Heart left ventricle (tissue), 16 donors: ENCODE measurements at regions not wholly inside any gene's neighbourhood (a gene's known extent, or its start where the extent isn't known, plus 50 kb on each side); places are given as distances from the start of the nearest gene placed in this dataset.

Experiments used
- ATAC-seq, 4 donors: fragments of 200-7000 bp; cut with Tn5 transposase; one replicate each; pipeline ENCODE4 v1.9.1; 2020 to 2022; ENCODE audit warnings: moderate library complexity in 4 of 4, mild to moderate bottlenecking in 3 of 4, moderate number of reproducible peaks in 1 of 4
- DNase-seq, 5 donors: peaks; one replicate each; pipeline ENCODE4 v3.0.0-alpha.2; 2020
- H3K27ac ChIP-seq, 12 donors: fragments of 200-600 bp; sonication (generic) in 4 of 12; one replicate each; pipeline versions ENCODE4 v1.5.0 to v1.8.0; 2016 to 2022; ENCODE audit warnings: mild to moderate bottlenecking in 2 of 12
- H3K27me3 ChIP-seq, 9 donors: fragments of 200-600 bp; sonication (generic) in 2 of 9; one replicate each; pipeline versions ENCODE4 v1.5.1 to v1.8.0; 2016 to 2022; ENCODE audit warnings: mild to moderate bottlenecking in 3 of 9
- H3K36me3 ChIP-seq, 9 donors: fragments of 200-600 bp; sonication (generic) in 2 of 9; one replicate each; pipeline versions ENCODE4 v1.5.0 to v1.8.0; 2018 to 2022; ENCODE audit warnings: mild to moderate bottlenecking in 2 of 9
- H3K4me1 ChIP-seq, 12 donors: fragments of 200-600 bp; sonication (generic) in 4 of 12; one replicate each; pipeline versions ENCODE4 v1.5.0 to v1.8.0; 2016 to 2022; ENCODE audit warnings: mild to moderate bottlenecking in 3 of 12
- H3K4me3 ChIP-seq, 12 donors: fragments of 200-600 bp; sonication (generic) in 4 of 12; one replicate each; pipeline versions ENCODE4 v1.5.0 to v1.8.0; 2017 to 2022; ENCODE audit warnings: mild to moderate bottlenecking in 9 of 12, moderate library complexity in 4 of 12
- H3K9me3 ChIP-seq, 12 donors: fragments of 200-600 bp; sonication (generic) in 4 of 12; one replicate each; pipeline versions ENCODE4 v1.5.0 to v1.8.0; 2016 to 2022; ENCODE audit warnings: mild to moderate bottlenecking in 1 of 12
- POLR2A ChIP-seq, 2 donors: fragments of 450-650 bp; IDR thresholded peaks; one replicate each; pipeline ENCODE4 v1.6.1; 2017; ENCODE audit warnings: antibody characterized with exemption in 2 of 2, mild to moderate bottlenecking in 2 of 2, moderate library complexity in 2 of 2
- WGBS, 4 donors: extraction: QIAGEN DNeasy Blood & Tissue Kit in 2 of 4; methylation state at CpG; one replicate each; pipeline versions ENCODE4 v1.1.5 to v1.1.7; 2013 to 2018; 5-methylcytosine and 5-hydroxymethylcytosine counted together
- intact Hi-C, 10 donors: fragments of 100-400 bp; cut with DNase I; formaldehyde crosslinking; loops; one replicate each; pipeline versions ENCODE4 v1.11.1 to v1.14.2; 2022
- TF ChIP-seq, protein P1 (sequence below), 12 donors: fragments of 200-600 bp; sonication (generic) in 4 of 12; IDR thresholded peaks; one replicate each; pipeline versions ENCODE4 v1.5.0 to v1.8.0; 2018 to 2022; ENCODE audit warnings: antibody characterized with exemption in 12 of 12, mild to moderate bottlenecking in 5 of 12
- donor health status: ischemic (EF 13 %, LVEDD 7.1; RV severe dilation, severe dysfunction).
- donor health status: healthy with polysubstance abuse.
- donor health status: DM: no; HTN: yes; CAD: no.
- donor health status: DM: no; HTN: no; CAD: no.
- donor health status: ischemic (EF 25% LVEDD 6.9; RV normal size, moderate dysfunction).
- donor health status: ischemic (EF 25% LVEDD 5.7; RV mildly dilated, moderate dysfunction).
- donor health status: healthy.
- donor health status: DM: yes; HTN: yes; CAD: no.
- donor health status: ischemic (EF 35%, LVEDD 5.7; RV mildly dilated, moderate dysfunction).
- donor health status: nonischemic (EF 11% LVEDD 7.7; RV severe dilation, severe dysfunction).
- donor health status: DM: yes; HTN: yes; CAD: no.
- donor health status: PGD.
- donor health status: ischemic (EF 29% LVEDD 5.4; RV normal size, mild dysfunction).
- donor health status: nonischemic (EF 23%, LVEDD 6.1; RV moderate dilation, normal function).

- intact Hi-C loops: no loop called here
- Histone ChIP-seq H3K9me3 (no peaks in the 10 kb centered on the region), H3K36me3 (no peaks in the 10 kb centered on the region), H3K4me1 (no peaks in the 10 kb centered on the region), H3K27ac (no peak overlapping the region), H3K27me3 (no peaks in the 10 kb centered on the region), H3K4me3 (no peak overlapping the region)
- 74 to 82% (median 75%) methylated on average over 9 of the region's 9 CpGs for WGBS, 4 donors
- no peak for ATAC-seq
- TF ChIP-seq POLR2A (IDR thresholded peaks at IDR 0.05): no peak
- TF ChIP-seq, protein P1, sequence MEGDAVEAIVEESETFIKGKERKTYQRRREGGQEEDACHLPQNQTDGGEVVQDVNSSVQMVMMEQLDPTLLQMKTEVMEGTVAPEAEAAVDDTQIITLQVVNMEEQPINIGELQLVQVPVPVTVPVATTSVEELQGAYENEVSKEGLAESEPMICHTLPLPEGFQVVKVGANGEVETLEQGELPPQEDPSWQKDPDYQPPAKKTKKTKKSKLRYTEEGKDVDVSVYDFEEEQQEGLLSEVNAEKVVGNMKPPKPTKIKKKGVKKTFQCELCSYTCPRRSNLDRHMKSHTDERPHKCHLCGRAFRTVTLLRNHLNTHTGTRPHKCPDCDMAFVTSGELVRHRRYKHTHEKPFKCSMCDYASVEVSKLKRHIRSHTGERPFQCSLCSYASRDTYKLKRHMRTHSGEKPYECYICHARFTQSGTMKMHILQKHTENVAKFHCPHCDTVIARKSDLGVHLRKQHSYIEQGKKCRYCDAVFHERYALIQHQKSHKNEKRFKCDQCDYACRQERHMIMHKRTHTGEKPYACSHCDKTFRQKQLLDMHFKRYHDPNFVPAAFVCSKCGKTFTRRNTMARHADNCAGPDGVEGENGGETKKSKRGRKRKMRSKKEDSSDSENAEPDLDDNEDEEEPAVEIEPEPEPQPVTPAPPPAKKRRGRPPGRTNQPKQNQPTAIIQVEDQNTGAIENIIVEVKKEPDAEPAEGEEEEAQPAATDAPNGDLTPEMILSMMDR (IDR thresholded peaks at IDR 0.05): no peak
- DNase-seq: no peak
Observed at GRCh38 chr7:24200407-24200966, 83.5 kb upstream of the NPY start.

GRCh38 chr7:24201226-24201625 lies 82.8 kb upstream of the NPY start:
- Histone ChIP-seq H3K4me3 (no peak overlapping the region), H3K27me3 (no peaks in the 10 kb centered on the region), H3K4me1 (no peaks in the 10 kb centered on the region), H3K27ac (no peak overlapping the region), H3K36me3 (no peaks in the 10 kb centered on the region), H3K9me3 (no peaks in the 10 kb centered on the region)
- ATAC-seq: no peak
- DNase-seq: no peak
- intact Hi-C loops: no loop called here
- 27 to 32% (median 29%) methylated on average over 4 of the region's 4 CpGs for WGBS, 4 donors
- TF ChIP-seq, protein P1 (IDR thresholded peaks at IDR 0.05): no peak
- no peak for TF ChIP-seq POLR2A (IDR thresholded peaks at IDR 0.05)

DNA sequence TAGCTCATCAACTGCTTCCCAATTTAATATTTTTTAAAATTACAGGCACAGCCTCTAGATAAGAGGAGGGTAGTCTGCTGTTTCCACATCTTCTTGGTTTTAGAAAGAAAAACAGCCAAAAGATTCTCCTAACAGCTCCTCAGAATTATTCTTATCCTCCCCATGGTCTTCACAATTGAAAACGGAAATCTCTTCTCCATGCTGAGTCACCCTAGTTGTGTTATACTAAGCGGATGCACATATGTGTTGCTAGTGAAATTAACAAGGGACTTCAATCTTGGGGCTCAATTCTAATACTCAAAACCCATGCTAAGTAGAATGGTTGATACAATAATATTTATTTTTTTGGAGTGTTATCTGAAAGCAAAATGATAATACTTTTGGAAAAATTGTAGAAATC lies 71.9 kb upstream of the NPY start:
- ATAC-seq (no peak), DNase-seq (no peak)
- no peaks in the 10 kb centered on the region for H3K36me3 ChIP-seq
- H3K27ac ChIP-seq: no peak overlapping the region
- no peak overlapping the region for H3K4me3 ChIP-seq
- intact Hi-C loops: no loop called here
- 72 to 90% (median 81%) methylated on average over 2 of the region's 2 CpGs for WGBS, 4 donors
- H3K27me3 ChIP-seq: no peaks in the 10 kb centered on the region
- H3K4me1 ChIP-seq: no peaks in the 10 kb centered on the region
- TF ChIP-seq, protein P1 (IDR thresholded peaks at IDR 0.05): no peak
- TF ChIP-seq POLR2A (IDR thresholded peaks at IDR 0.05): no peak
- H3K9me3 ChIP-seq: no peaks in the 10 kb centered on the region

DNA sequence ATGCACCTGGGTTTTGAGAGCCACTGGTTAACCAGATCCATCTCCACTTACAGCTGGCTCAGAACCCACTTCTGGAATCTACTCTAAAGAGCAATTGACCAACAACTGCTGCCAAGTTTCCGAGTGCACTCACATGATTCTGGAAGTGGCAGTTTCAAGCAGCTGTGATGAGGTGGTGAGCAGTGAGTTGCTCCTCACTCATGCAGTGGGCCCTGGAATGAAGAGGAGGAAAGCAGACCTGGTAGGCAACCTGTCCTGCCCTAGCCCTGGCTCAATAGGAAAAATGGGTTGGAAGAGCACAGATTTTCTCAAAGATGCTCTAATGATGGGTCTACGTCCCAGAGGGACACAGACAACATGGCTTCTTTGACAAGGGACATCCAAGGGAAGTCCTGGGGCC lies 70.7 kb upstream of the NPY start:
- WGBS, 4 donors: 23 to 58% (median 45%) methylated on average over 2 of the region's 2 CpGs
- Histone ChIP-seq H3K9me3 (no peaks in the 10 kb centered on the region), H3K36me3 (no peaks in the 10 kb centered on the region), H3K27ac (no peak overlapping the region), H3K4me1 (no peaks in the 10 kb centered on the region), H3K27me3 (no peaks in the 10 kb centered on the region), H3K4me3 (no peak overlapping the region)
- intact Hi-C loops: no loop called here
- TF ChIP-seq POLR2A (IDR thresholded peaks at IDR 0.05): no peak
- TF ChIP-seq, protein P1 (IDR thresholded peaks at IDR 0.05): no peak
- DNase-seq: no peak
- no peak for ATAC-seq
